Kidney tubule cell (primary cell): ENCODE measurements at regions not wholly inside any gene's neighbourhood (a gene's known extent, or its start where the extent isn't known, plus 50 kb on each side); places are given as distances from the start of the nearest gene placed in this dataset.

Experiments
- DNase-seq: peaks from one replicate; pipeline ENCODE4 v3.0.0-alpha.2; 2018; ENCODE audit warnings: low spot score

DNA sequence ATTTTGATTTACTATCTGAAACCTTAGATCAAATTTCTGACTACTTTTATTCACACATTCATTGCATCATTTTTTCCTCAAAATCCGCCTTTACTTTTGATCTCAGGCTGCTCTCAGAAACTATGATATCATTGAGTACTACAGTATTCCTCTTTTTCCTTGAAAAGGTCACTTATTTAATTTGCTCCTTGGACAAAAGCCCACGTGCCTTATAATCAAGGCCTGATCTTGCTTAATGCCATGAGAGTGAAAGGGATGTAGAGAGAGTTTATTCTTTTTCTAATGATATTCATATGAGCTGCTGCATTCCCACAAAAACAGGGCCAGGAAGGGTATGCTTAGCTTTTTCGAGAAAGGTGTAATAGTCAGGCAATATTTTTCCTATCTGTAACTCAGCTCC, 327.0 kb downstream of the ETS1 start:
- DNase-seq, result no peak

DNA sequence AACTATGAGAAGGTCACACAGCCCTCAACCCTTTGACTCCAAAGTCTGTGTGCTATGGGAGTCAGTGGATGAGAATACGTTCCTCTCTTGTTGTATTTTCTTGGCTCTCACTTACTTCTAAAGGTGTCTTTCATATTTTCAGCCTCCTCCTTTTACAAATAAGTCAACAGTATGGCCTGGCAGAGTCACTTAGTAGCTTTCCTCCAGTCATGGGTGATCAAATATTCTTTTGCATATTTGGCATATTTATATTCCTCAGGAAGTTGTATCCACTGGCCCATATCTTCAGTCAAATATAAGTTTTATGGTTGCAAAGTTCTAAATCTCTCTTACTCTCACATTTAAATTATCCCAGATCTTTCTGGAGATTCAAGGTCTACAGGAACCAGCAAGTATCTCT, 327.5 kb downstream of the ETS1 start:
- DNase-seq, result no peak

DNA sequence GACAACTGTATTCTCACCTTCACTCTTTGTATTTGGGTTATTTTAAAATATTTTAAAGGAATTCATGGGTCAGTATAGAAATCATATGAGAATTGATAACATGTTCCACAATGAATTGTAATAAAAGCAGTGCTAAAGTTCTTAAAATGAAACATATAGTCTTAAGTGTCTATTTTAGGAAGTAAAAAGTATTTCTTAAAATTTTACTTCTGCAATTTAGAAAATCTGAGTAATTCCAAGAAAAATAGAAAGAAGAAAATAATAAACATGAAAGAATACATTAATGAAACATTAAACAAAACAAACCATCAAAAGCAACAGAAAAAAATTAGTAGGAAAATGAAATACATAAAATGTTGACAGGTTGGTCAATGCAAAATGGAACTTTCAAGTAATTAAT, 332.4 kb downstream of the ETS1 start:
- no peak for DNase-seq

DNA sequence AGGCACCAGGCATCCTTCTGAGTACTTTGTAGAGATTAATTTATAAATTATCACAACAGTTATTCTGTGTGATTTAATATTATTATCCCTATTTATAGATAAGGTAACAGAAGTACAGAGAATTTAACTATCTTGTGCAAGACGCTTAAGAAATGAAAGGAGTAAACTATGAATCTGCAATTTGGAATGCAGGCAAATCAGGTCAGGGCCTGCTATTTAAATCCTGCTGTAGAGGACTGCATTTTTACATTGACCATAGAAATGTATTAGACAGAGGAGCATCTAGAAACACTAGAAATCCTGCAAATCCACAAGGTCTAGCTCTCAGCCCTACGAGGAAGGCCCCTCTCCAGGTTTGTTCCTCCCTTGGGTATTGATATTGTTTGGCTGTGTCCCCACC, 336.2 kb downstream of the ETS1 start:
- DNase-seq, result no peak

DNA sequence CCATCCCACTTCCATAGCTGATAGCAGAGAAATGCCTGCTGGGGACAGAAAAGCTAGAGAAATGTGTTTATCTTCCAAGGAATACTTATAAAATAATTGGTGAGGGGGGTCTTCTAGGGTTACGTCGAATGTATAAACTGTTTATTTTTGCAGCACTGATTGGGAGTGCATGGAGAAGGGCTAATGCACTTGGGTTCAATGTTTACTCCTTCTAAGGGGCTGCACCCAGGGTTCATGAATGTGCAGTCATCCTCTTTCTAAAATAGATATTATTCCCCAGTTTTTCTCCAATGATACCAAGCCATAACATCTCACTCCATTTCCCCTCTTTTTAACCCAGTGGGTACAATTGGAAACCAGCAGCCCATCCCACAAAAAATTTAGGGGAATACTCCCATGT, 336.9 kb downstream of the ETS1 start:
- DNase-seq, result no peak

DNA sequence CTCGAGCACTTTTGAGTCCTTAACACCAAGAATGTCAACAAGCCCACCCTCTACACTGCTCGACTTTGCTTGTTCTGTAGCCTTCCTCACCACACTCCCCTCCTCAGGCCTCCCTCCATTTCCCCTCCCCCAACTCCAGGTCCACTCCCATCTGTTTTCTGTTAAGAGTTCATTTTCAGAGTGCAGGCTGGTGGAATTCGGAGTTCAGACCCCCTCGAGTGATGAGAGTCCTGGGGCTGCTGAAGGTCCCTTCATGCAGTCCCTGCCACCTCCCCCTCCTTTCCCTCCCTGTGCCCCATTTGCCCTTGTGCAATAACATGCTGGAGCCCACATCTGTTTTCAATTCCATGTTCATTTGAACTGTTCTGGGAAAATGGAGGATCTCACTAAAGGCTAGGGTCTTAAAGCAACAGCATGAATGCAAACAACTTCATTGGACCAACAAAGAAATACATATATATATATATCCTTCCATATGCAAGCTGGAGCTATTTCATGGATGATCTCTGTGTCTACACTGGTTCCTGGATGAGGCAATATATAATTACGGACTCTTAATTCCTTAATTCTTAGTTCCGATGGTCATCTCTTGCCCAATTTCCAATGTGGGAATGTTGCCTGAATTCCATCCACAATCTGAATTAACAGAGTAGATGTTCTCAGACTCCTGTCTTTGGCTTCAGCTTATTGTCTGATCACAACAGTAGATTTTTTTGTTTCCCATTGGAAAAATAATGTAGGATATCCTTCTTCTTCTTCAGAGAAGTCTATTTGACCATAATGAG, 340.4 kb downstream of the ETS1 start:
- no peak for DNase-seq

DNA sequence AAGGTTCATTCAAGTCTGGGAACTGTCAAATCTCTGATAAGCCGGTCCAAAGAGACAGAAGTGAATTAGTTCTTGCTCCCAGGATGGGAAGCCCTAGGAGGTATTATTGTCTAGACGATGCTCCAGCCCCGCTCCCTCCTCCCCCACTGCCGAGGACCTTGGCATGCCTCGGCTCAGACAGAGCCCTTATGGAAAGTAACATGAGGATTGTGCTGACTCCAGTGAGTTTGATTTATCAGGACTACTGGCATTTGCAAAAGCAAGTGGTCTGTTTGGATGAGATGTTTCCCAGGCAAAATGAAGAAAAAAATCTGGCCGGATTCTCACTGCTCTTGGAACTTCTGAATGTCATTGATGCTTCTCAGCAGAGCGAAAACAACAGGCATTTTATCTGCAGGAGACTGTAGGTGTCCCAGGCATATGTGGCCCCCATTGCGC, 341.0 kb downstream of the ETS1 start:
- no peak for DNase-seq

DNA sequence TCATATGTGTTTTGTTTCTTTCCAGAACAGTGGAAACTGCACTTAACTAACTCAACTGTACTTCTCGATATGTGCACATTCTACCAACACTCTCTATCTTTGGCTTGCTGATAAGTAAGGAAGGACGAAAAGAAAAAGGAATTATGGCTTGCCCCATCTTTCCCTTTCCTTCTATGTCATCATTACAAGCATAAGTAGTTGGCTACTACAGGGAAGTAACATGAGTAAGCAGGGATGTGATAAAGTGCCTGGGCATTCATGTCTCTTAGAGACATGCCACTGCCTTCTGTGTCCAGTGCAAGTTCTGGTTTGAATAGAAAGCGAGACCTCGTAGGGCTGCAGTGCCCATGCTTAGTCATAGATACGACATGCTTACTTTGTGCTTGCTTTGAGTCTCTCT, 342.5 kb downstream of the ETS1 start:
- DNase-seq, result peak; percentile 28

DNA sequence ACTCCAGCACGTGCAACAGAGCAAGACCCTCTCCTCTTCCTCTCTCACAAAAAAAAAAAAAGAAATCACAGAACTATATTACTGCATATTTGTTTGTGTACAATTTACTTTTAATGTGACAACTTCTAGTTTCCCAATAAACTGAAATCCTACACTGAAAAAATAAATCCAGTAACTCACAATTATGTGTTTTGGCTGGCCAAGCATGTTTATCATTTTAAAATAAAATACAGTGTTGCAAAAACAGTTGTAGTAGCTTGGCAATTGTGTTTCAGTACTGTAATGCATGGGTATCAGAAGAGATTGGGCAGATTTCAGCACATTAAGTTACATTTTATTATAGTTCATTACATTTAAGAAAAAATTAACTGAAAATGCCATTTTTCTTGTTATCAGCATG, 344.9 kb downstream of the ETS1 start:
- no peak for DNase-seq

DNA sequence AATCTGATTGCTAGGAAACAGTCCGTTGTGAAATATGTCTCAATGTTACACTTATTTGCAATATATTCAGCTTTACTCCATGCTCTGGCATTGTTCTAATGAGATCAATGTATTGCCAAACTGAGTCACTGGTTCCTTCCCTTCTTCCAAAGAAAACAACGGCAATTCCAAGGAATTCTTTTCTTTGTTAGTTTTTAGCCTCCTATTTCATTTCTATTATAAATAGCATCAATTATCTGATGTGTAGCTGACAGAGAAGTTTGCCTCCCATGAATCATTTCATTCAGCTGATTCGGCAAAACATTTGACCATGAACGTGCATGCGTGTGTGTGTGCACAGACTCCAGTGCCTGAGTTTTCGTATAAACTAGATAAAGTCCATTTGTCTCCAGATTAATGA, 346.8 kb downstream of the ETS1 start:
- peak; percentile 16 for DNase-seq

DNA sequence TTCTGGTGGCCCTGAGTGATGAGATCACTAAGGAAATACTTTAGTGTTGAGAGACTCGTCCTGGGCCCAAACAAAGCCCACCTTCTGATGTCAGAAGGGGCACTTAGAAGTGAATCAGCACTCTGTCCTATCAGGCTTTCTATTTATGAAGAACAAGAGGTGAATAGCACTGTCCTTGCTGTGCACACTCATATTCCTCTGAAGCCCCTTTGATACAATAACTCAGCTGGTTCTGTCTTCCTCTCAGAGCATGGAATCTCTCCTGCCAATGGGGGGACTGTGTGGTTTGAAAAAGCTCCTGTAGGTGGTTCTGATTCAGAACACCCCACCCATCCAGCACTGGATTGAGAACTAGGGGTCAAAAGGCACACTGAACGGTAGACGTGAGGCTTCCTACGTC, 348.1 kb downstream of the ETS1 start:
- DNase-seq, result no peak

DNA sequence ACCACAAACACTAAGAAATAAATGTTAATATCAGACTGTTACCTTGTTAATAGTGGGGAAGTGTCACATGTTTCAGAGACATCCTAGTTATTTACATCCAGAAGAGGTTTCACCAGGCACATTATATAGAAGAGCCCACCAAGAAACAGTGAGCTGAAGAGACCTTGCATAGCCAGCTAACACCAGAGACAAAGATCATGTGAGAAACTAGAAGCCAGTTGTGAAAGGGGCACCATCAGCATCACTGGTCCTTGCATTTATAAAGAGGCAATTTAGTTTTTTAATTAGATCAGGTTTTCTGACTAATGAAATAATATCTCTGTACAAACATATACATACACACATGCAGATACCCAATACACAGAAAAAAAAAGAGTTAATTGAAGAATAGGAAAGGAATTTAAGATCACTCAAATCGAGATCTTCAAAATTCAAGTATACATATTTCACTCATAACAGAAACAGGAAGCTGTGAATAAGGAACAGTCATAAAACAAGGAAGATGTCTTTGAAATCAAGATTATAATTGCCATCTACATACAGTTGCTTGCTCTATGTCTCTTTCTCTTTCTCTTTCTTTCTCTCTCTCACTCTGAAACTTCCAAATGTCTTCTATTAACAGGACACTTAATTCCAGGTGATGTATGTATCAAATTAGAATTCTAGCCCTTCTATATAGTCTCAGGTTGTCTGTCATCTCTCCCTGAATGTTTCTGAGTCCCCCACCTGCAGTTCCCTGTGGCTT, 348.7 kb downstream of the ETS1 start:
- no peak for DNase-seq

DNA sequence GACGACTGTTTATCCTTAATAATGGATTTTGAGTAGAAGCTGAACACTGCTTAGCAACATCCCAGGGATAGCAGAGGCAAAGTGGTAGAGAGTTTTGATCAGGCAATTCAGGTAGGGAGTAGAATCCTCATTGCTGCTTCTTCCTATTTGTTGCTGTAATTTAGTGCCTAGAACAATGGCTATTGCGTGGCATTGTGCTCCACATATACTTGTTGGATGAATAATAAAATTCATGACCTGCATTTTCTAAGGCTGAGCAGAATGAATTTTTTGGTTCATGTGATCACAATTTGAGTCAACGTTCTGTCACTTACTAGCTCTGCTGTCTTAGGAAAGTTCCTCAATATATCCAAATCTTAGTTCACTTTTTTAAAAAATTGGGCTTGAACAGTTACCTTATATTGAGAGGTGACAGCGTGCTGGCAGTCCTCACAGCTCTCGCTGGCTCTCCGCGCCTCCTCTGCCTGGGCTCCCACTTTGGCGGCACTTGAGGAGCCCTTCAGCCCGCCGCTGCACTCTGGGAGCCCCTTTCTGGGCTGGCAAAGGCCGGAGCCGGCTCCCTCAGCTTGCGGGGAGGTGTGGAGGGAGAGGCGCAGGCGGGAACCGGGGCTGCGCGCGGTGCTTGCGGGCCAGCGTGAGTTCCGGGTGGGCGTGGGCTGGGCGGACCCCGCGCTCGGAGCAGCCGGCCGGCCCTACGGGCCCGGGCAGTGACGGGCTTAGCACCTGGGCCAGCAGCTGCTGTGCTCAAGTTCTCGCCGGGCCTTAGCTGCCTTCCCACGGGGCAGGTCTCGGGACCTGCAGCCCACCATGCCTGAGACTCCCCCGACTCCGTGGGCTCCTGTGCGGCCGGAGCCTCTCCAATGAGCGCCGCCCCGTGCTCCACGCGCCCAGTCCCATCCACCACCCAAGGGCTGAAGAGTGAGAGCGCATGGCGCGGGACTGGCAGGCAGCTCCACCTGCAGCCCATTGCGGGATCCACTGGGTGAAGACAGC, 350.6 kb downstream of the ETS1 start:
- no peak for DNase-seq

DNA sequence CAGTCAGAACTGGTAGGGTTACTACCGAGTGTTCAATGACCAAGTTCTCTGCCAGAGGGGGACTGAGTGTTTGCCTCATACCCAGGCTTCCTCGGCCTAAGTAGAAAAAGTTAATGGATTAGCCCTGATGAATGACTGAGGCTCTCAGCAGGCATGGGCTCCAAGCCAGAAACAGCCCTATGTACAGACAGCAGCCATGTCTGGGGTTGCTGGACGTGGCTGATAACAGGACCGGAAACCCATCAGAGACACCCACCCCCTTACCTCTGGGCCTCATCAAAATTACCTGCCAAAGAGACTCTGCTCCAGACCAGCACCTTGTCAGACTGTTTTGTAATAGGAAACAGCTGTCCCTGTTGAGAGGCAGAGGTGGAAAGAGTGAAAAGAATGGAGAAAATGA, 351.4 kb downstream of the ETS1 start:
- DNase-seq, result peak; percentile 26

DNA sequence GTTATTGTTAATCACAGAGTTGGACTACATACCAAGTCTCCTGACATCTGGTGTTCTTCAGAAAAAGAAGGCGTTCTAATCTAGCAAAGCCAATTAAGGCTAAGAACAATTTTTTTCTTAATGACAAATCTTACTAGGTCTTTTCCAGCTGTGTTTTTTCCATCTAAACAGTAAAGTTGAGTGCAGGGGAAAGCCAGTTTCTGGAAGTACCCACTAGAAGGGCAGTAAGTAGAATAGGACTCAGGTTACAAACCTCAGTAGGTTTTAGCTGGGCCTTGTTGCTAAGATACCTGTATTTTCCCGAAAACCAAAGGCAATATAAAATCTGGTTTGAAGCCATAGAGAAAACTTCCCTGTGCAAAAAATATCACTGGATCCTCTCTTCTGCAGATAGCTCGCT, 351.9 kb downstream of the ETS1 start:
- no peak for DNase-seq

DNA sequence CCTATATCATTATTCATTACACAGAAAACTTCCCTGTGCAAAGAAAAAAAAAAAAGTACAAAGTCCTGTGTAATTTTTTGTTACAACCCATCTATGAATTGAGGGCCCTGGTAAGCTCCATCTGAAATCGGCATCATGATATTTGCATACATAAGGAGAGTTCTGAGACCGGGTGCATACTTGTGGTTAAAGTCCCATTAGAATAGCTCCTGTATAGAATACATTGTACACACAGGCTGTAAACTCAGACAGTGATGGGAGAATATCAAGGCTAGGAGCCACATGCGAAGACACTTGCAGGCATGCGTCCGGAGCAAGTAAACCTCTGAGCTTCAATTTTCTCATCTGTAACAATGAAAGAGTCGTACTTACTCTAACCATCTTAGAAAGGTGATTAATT, 353.2 kb downstream of the ETS1 start:
- no peak for DNase-seq

DNA sequence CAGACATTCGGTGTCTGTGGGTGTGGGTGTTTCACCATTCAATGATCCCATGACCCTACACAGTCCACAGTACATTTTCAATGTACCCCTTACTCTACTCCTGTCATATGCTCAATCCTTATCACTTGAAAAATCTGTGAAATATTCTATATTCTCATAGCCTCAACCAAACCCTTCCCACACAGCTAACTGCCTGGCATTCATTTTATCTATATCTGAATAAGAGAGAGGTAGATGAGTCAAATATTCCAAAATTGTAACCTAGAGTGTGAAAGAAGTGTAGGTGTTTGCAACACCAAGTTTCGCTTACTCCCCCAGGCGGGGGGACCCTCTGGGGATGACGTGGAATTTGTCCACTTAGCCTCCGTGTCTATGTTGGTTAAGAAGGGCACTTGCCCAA, 354.8 kb downstream of the ETS1 start:
- DNase-seq, result no peak

DNA sequence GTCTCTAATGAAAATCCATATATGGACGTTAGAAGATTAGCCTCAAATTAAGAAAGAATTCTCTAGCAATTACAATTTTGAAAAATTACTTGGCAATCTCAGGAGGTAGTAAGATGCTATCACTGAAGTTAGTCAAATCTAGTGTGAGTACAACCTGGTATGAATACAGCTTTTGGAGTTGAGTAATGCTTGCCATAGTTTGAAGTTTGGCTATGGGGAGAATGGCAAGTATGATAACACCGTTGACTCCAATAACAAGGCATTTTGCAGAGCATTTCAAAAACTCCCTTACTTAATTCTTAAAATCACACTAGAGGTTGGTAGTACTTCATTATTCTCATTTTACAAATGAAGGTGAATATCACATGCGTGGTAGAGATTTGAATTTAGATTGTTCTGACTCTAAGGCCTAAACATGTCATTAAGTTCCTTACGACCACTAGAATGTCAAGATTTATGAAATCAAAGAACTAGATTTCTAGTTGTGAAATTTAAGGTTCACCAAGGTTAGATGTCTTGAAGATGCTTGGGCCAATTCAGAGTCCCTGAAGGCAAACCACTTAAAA, 355.4 kb downstream of the ETS1 start:
- no peak for DNase-seq

DNA sequence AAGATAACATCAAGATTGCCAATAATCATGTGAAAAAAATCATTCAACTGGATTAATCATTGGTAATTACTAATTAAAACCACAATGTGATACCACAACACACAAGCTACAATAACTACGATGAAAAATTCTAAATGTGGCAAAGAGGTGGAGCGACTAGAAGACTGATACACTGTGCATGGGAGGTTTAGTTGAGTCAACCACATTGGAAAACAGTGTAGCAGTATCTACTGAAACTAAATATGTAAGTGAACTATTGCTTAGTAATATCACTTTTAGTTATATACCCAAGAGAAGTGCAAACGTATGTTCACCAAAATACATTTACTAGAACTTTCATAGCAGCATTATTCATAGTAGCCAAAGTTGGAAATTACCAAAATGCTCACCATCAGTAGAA, 359.9 kb downstream of the ETS1 start:
- DNase-seq, result no peak

DNA sequence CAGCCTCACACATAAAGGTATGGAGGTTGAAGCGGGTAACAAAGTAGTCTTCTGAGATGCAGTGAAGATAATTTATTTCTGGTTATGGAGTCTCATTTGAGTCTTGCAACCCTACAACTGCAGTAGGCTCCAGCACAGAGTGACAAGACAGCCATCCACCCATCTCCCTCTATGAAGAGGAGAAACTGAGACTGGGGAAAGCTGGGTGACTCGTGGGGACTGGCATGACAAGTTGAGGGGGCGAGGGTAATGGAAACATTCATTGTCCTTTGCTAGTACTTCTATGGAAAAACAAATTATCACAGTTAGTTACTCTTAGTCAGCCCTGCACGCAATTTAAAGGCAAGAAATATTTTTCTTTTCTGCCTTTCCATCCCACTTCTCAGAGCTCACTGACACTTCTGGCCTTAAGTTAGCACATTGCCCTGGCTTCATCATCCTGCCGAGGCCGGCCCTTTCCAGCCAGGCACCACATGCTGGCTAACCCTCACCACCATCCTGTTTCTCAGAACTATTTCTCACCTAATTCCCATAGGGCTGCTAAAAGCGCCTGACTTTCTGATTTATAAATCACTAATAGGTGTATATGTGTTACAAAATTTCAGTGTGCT, 361.1 kb downstream of the ETS1 start:
- DNase-seq, result no peak

DNA sequence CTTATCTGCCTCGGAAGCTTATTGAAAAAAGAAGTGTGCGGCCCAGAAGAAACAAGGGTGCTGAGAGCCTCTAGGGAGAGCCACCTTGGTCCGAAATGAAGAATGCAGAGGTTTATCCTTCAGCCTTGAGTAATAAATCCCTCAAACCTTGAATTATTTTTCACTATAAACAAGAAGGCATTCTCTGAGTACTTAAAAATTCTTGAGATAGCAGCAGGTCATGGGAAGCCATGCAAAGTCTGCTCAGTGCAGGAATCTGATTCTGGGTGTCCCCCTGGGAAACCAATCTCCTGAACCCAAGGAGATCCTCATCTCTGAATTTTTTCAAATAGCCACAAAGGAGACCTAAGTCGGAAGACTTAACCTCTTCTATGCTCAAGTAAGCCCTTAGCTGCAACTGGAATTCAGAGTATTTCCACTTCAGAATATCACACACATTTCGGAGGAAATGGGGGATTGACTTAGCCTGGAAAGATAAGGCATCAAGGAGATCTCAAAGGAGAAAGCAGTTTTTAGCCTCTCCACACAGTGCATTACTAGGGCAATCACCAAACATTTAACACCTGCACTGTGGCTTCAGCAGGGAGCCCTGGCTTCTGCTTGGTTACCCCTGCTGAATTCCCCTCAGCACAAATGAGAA, 365.0 kb downstream of the ETS1 start:
- no peak for DNase-seq
